NB4 (cell line): ENCODE measurements at regions not wholly inside any gene's neighbourhood (a gene's known extent, or its start where the extent isn't known, plus 50 kb on each side); places are given as distances from the start of the nearest gene placed in this dataset.

Source experiments
- POLR2A ChIP-seq: IDR thresholded peaks from 2 replicates; pipeline ENCODE4 v1.6.1; 2011; ENCODE audit warnings: mild to moderate bottlenecking; ENCODE audit not compliant: insufficient read length; ENCODE audit errors: extremely low read depth
- TF ChIP-seq, protein P1 (sequence below): IDR thresholded peaks from one replicate; pipeline ENCODE4 v1.5.1; 2012; ENCODE audit warnings: low read depth, low read length
- TF ChIP-seq, protein P2 (sequence below): IDR thresholded peaks from 2 replicates; pipeline ENCODE4 v1.6.1; 2011; ENCODE audit warnings: low read depth, low read length

DNA sequence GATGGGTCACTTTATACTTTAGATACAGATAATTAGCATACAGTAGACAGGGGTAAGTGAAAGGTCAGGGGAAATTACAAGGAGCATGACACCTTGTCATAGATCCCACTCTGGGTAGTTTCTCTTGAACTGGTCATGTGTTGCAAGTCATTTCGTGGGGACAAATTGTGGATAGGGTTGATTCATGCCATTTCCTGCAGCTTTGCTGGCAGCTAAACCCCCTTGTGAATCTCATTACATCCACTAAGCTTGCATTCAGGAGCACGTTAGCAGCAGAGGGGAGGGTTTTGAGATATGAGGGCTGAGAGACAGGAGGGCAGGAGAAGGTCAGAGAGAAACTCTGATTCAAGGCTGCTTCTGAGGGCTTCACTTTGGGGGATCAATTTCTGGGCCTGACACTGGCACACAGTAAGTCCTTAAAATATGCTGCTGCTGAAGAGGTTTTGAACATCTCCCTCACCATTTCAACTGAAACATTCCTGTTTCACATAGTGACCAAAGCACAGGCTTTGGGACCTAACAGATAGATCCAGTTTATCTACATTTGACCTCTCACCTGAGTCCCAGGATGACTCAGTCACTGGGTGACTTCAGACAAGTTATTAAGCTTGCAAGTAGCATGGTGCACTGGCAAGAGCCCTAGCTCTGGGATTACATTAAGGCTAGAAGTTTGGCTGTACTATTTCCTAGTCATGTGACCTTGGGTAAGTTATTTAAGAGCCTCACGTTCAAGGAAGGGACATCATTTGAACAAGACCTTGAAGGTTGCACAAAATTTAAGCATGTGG, 206.0 kb upstream of the USP24 start:
- TF ChIP-seq, protein P1, sequence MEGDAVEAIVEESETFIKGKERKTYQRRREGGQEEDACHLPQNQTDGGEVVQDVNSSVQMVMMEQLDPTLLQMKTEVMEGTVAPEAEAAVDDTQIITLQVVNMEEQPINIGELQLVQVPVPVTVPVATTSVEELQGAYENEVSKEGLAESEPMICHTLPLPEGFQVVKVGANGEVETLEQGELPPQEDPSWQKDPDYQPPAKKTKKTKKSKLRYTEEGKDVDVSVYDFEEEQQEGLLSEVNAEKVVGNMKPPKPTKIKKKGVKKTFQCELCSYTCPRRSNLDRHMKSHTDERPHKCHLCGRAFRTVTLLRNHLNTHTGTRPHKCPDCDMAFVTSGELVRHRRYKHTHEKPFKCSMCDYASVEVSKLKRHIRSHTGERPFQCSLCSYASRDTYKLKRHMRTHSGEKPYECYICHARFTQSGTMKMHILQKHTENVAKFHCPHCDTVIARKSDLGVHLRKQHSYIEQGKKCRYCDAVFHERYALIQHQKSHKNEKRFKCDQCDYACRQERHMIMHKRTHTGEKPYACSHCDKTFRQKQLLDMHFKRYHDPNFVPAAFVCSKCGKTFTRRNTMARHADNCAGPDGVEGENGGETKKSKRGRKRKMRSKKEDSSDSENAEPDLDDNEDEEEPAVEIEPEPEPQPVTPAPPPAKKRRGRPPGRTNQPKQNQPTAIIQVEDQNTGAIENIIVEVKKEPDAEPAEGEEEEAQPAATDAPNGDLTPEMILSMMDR = no peak
- TF ChIP-seq POLR2A = no peak
- TF ChIP-seq, protein P2, sequence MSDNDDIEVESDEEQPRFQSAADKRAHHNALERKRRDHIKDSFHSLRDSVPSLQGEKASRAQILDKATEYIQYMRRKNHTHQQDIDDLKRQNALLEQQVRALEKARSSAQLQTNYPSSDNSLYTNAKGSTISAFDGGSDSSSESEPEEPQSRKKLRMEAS = no peak
